Fibroblast of the aortic adventitia (primary cell): ENCODE measurements at regions not wholly inside any gene's neighbourhood (a gene's known extent, or its start where the extent isn't known, plus 50 kb on each side); places are given as distances from the start of the nearest gene placed in this dataset. TPM values are rescaled to one million over a fixed set of nuclear protein-coding genes. Genes with fewer than 3 reads are reported as not detected.

Source experiments
- DNase-seq: peaks from one replicate; pipeline ENCODE4 v3.0.0-alpha.2; 2010; ENCODE audit warnings: low read depth
- H3K4me3 ChIP-seq: 2 replicates; pipeline ENCODE4 v1.5.1; 2011; ENCODE audit warnings: low read depth, mild to moderate bottlenecking, control low read depth, low read length, moderate library complexity
- CTCF ChIP-seq: IDR thresholded peaks from 2 replicates; pipeline ENCODE4 v1.5.1; 2011; ENCODE audit warnings: mild to moderate bottlenecking, low read length, control low read depth, inconsistent platforms; ENCODE audit not compliant: insufficient read depth
- small RNA-seq: library from RNA; depleted of rRNA; stranded (forward); fragments of <200 nt; gene quantifications from one replicate; pipeline ENCODE3, GENCODE V24; 2012

GRCh38 chr11:43245466-43245865 is 66.3 kb upstream of the API5 start:
- no peak for TF ChIP-seq CTCF
- no peak for DNase-seq
- H3K4me3 ChIP-seq: no peak overlapping the region

GRCh38 chr11:43250309-43250708 is 61.5 kb upstream of the API5 start:
- DNase-seq: no peak
- no peak for TF ChIP-seq CTCF

GRCh38 chr11:43261775-43262174 is 50.0 kb upstream of the API5 start:
- no peak overlapping the region for H3K4me3 ChIP-seq
- no peak for DNase-seq
- no peak for TF ChIP-seq CTCF

More at GRCh38 chr11:43250309-43250708, 61.5 kb upstream of the API5 start:
- no peak overlapping the region for H3K4me3 ChIP-seq

Small RNA genes in the stretch of these regions (small RNA-seq; reads per million reads assigned to genes)
- not detected for gene AC021006.3
- not detected for gene AC109810.1
